Ovary (tissue), 7 donors: ENCODE measurements at regions not wholly inside any gene's neighbourhood (a gene's known extent, or its start where the extent isn't known, plus 50 kb on each side); places are given as distances from the start of the nearest gene placed in this dataset.

Experiments used
- DNase-seq, 5 donors: peaks; one replicate each; pipeline ENCODE4 v3.0.0-alpha.2; 2019 to 2020
- H3K27ac ChIP-seq, 2 donors: fragments of 200-600 bp; one replicate each; pipeline versions ENCODE4 v1.5.1 to v1.8.0; 2019 to 2022
- H3K27me3 ChIP-seq: fragments of 200-600 bp; one replicate; pipeline ENCODE4 v1.8.0; 2022
- H3K36me3 ChIP-seq: fragments of 200-600 bp; sonication (generic); one replicate; pipeline ENCODE4 v1.5.1; 2019
- H3K4me1 ChIP-seq: one replicate; pipeline ENCODE4 v1.8.1; 2013; ENCODE audit warnings: mild to moderate bottlenecking, moderate library complexity; ENCODE audit not compliant: insufficient read depth
- H3K4me3 ChIP-seq: fragments of 200-600 bp; sonication (generic); one replicate; pipeline ENCODE4 v1.5.1; 2017
- H3K9me3 ChIP-seq, 2 donors: fragments of 200-600 bp in 1 of 2; sonication (generic) in 1 of 2; one replicate each; pipeline versions ENCODE4 v1.5.1 to v1.8.1; 2013 to 2019; ENCODE audit warnings: mild to moderate bottlenecking in 1 of 2, moderate library complexity in 1 of 2
- EP300 ChIP-seq: sonication (generic); formaldehyde crosslinking; IDR thresholded peaks from one replicate; pipeline ENCODE4 v1.6.1; 2017; ENCODE audit warnings: antibody characterized with exemption
- POLR2A ChIP-seq: fragments of 450-650 bp; IDR thresholded peaks from one replicate; pipeline ENCODE4 v1.6.1; 2017; ENCODE audit warnings: antibody characterized with exemption, mild to moderate bottlenecking, moderate library complexity
- whole genome bisulfite sequencing, 3 donors: extraction: QIAGEN DNeasy Blood & Tissue Kit in 1 of 3; methylation state at CpG; one replicate each; pipeline versions ENCODE4 v1.1.5 to v1.1.7; 2013 to 2017; 5-methylcytosine and 5-hydroxymethylcytosine counted together
- intact Hi-C, 4 donors: fragments of 100-400 bp; cut with DNase I; formaldehyde crosslinking; loops; one replicate each; pipeline versions ENCODE4 v1.11.0 to v1.15.1; 2022 to 2023
- TF ChIP-seq, protein P1 (sequence below), 3 donors: fragments of 450-650 bp in 2 of 3; fragments of 200-600 bp in 1 of 3; IDR thresholded peaks; one replicate each; pipeline versions ENCODE4 v1.5.1 to v1.8.0; 2016 to 2022; ENCODE audit warnings: antibody characterized with exemption in 3 of 3, mild to moderate bottlenecking in 1 of 3
- donor health status: DM: no; HTN: no; CAD: no; lungs with moderate emphysema.
- donor health status: DM: no; HTN: no; CAD: no.
- donor health status: Bipolar disorder and iron deficiency.
- donor health status: DM: no; HTN: no; CAD: no.
- donor health status: DM: yes; HTN: yes; CAD: no.

DNA sequence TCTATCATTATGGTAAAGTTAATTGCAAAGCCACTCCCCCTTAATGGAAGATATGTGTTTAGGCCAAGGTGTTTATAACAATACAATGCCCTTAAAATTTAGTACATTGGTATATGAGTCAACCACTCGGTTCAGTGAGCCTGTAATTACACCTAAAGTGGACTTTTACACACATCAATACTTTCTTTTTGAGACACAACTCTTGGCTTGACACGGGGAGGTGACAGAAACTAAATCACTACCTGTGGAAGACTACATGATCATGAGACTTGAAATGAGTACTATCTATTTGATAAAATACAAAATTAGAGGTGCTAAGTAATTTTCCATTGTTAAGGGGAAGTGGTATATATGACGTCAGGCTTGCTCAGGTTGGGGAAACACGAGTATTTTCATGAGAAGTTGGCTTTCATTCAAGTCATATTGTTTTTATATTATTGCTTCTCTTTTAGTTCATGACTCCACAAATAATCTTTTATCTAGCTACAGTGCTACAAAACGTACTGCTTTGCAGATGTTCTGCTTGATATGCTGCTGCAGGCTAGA, 918.3 kb downstream of the ARAP2 start:
- no peaks in the 10 kb centered on the region for H3K36me3 ChIP-seq
- no peaks in the 10 kb centered on the region for H3K9me3 ChIP-seq
- H3K4me1 ChIP-seq, result no peaks in the 10 kb centered on the region
- H3K27me3 ChIP-seq, result no peaks in the 10 kb centered on the region
- no peak overlapping the region for H3K27ac ChIP-seq
- intact Hi-C loops, result no loop called here
- no peak overlapping the region for H3K4me3 ChIP-seq
- 55 to 58% (median 55%) methylated on average over 5 of the region's 5 CpGs for WGBS, 3 donors
- DNase-seq, result no peak
- TF ChIP-seq EP300, result no peak
- TF ChIP-seq POLR2A, result no peak
- TF ChIP-seq, protein P1, sequence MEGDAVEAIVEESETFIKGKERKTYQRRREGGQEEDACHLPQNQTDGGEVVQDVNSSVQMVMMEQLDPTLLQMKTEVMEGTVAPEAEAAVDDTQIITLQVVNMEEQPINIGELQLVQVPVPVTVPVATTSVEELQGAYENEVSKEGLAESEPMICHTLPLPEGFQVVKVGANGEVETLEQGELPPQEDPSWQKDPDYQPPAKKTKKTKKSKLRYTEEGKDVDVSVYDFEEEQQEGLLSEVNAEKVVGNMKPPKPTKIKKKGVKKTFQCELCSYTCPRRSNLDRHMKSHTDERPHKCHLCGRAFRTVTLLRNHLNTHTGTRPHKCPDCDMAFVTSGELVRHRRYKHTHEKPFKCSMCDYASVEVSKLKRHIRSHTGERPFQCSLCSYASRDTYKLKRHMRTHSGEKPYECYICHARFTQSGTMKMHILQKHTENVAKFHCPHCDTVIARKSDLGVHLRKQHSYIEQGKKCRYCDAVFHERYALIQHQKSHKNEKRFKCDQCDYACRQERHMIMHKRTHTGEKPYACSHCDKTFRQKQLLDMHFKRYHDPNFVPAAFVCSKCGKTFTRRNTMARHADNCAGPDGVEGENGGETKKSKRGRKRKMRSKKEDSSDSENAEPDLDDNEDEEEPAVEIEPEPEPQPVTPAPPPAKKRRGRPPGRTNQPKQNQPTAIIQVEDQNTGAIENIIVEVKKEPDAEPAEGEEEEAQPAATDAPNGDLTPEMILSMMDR (IDR thresholded peaks at IDR 0.05), result no peak

GRCh38 chr4:35342833-35343232, 901.5 kb downstream of the ARAP2 start:
- 38 to 66% (median 64%) methylated on average over 2 of the region's 2 CpGs for WGBS, 3 donors
- no peaks in the 10 kb centered on the region for H3K36me3 ChIP-seq
- no peak overlapping the region for H3K4me3 ChIP-seq
- H3K9me3 ChIP-seq, result no peaks in the 10 kb centered on the region
- DNase-seq, result no peak
- H3K27ac ChIP-seq, result no peak overlapping the region
- no peaks in the 10 kb centered on the region for H3K27me3 ChIP-seq
- intact Hi-C loops, result loop anchor here in 1 of 4 donors (5.0 kb wide), 1 partner anchor 1236 kb away; no protein-coding TSS in a partner anchor
- TF ChIP-seq, protein P1 (IDR thresholded peaks at IDR 0.05), result no peak
- no peak for TF ChIP-seq POLR2A
- no peak for TF ChIP-seq EP300
- H3K4me1 ChIP-seq, result no peaks in the 10 kb centered on the region

DNA sequence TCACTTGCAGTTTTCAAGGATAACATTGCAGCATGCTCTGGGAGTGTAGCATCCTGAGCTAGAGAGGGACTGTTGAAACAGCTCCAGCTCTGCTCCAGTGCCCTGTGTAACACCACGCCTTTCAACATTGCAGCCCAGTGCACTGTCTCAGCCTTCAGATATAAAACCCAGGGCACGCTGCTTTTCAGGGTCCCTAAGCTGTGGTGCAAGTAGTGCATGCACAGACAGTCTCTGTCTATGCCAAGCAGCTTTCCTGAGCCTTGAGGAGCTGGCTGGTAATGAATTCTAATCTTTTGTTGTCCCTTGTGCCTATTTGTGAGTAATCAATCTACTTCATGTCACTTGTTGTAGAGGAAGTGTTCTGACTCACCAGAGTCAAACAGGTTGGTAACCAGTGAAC, 897.0 kb downstream of the ARAP2 start:
- Histone ChIP-seq H3K4me3 (no peak overlapping the region), H3K36me3 (no peaks in the 10 kb centered on the region), H3K27ac (no peak overlapping the region), H3K27me3 (no peaks in the 10 kb centered on the region), H3K9me3 (no peaks in the 10 kb centered on the region), H3K4me1 (no peaks in the 10 kb centered on the region)
- intact Hi-C loops, result no loop called here
- no peak for DNase-seq
- TF ChIP-seq EP300 (no peak), POLR2A (no peak)
- TF ChIP-seq, protein P1 (IDR thresholded peaks at IDR 0.05), result no peak
- WGBS, 3 donors, result 76 to 83% (median 77%) methylated on average over 2 of the region's 2 CpGs

- no peak for DNase-seq
- intact Hi-C loops, result no loop called here
Observed at GRCh38 chr4:35358001-35358584, 886.2 kb downstream of the ARAP2 start.

More at GRCh38 chr4:35358001-35358584, 886.2 kb downstream of the ARAP2 start:
- WGBS, 3 donors, result 72 to 81% (median 77%) methylated on average over 3 of the region's 3 CpGs
- no peaks in the 10 kb centered on the region for H3K36me3 ChIP-seq
- H3K27me3 ChIP-seq, result no peaks in the 10 kb centered on the region
- H3K4me1 ChIP-seq, result no peaks in the 10 kb centered on the region
- H3K9me3 ChIP-seq, result no peaks in the 10 kb centered on the region
- no peak overlapping the region for H3K27ac ChIP-seq
- H3K4me3 ChIP-seq, result no peak overlapping the region
- TF ChIP-seq, protein P1 (IDR thresholded peaks at IDR 0.05), result no peak
